ENCODE measurements at regions not wholly inside any gene's neighbourhood (a gene's known extent, or its start where the extent isn't known, plus 50 kb on each side); places are given as distances from the start of the nearest gene placed in this dataset.

GRCh38 chr14:71701990-71702389, 230.2 kb upstream of the RGS6 start:
- no peak for TF ChIP-seq POLR2AphosphoS5 (IDR thresholded peaks at IDR 0.05)
- TF ChIP-seq CTCF (IDR thresholded peaks at IDR 0.05): no peak
- no peak for TF ChIP-seq POLR2A (IDR thresholded peaks at IDR 0.05)

All from stomach (tissue), 4 donors.